ENCODE measurements at regions not wholly inside any gene's neighbourhood (a gene's known extent, or its start where the extent isn't known, plus 50 kb on each side); places are given as distances from the start of the nearest gene placed in this dataset.

DNA sequence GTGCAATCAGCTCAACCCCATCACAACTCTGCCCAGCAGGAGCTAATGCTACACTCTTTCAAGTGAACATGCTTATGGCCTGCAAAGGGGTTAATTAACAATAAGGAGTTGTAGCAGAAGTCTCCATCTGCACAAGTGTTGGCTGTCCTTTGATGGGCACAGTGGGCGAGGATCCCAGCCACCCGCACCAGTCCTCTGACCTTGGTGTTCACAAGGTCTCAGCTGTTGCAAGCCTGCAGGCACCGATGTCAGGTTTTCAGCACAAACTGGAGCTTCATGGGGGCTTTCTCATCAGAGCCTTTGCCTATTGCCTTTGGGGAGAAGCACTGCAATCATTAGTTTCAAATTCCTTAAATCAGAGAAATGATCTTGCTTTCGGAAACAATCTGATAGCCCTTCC is 60.9 kb upstream of the TMEM178A start:
- no peak for TF ChIP-seq POLR2A (IDR thresholded peaks at IDR 0.05)
- TF ChIP-seq, protein P1, sequence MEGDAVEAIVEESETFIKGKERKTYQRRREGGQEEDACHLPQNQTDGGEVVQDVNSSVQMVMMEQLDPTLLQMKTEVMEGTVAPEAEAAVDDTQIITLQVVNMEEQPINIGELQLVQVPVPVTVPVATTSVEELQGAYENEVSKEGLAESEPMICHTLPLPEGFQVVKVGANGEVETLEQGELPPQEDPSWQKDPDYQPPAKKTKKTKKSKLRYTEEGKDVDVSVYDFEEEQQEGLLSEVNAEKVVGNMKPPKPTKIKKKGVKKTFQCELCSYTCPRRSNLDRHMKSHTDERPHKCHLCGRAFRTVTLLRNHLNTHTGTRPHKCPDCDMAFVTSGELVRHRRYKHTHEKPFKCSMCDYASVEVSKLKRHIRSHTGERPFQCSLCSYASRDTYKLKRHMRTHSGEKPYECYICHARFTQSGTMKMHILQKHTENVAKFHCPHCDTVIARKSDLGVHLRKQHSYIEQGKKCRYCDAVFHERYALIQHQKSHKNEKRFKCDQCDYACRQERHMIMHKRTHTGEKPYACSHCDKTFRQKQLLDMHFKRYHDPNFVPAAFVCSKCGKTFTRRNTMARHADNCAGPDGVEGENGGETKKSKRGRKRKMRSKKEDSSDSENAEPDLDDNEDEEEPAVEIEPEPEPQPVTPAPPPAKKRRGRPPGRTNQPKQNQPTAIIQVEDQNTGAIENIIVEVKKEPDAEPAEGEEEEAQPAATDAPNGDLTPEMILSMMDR (IDR thresholded peaks at IDR 0.05): no peak
- H3K4me3 ChIP-seq: no peak overlapping the region
- intact Hi-C loops (cut with DNase I; ENCODE audit: low total_unique reads): no loop called here
- H3K27me3 ChIP-seq: no peaks in the 10 kb centered on the region
- no peaks in the 10 kb centered on the region for H3K4me1 ChIP-seq
- H3K27ac ChIP-seq: no peak overlapping the region
- no peak for DNase-seq
- H3K36me3 ChIP-seq: no peaks in the 10 kb centered on the region
- no peaks in the 10 kb centered on the region for H3K9me3 ChIP-seq

DNA sequence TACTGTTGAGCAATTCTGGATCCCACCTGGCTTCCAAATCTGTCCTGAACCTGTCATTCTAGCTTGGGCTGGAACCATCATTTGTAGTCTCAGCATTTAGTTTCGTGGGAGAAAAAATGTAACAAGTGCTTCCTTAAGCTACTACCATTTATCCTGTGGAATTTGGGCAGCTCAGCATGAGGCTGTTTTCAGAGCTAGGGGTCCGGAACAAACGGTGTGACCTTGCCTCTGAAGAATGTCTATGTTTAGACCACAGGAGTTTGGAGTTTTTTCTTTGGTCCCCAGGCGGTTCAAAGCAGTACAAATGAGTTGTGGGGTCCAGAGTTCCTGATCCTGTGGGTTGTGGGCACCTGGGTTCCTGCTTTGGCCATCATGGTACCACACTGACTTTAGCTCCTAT is 59.1 kb upstream of the TMEM178A start:
- intact Hi-C loops (cut with DNase I; ENCODE audit: low total_unique reads): no loop called here
- Histone ChIP-seq H3K27ac (no peak overlapping the region), H3K9me3 (no peaks in the 10 kb centered on the region), H3K4me1 (no peaks in the 10 kb centered on the region), H3K36me3 (no peaks in the 10 kb centered on the region), H3K27me3 (no peaks in the 10 kb centered on the region), H3K4me3 (no peak overlapping the region)
- DNase-seq: no peak
- TF ChIP-seq, protein P1 (IDR thresholded peaks at IDR 0.05): no peak
- no peak for TF ChIP-seq POLR2A (IDR thresholded peaks at IDR 0.05)

DNA sequence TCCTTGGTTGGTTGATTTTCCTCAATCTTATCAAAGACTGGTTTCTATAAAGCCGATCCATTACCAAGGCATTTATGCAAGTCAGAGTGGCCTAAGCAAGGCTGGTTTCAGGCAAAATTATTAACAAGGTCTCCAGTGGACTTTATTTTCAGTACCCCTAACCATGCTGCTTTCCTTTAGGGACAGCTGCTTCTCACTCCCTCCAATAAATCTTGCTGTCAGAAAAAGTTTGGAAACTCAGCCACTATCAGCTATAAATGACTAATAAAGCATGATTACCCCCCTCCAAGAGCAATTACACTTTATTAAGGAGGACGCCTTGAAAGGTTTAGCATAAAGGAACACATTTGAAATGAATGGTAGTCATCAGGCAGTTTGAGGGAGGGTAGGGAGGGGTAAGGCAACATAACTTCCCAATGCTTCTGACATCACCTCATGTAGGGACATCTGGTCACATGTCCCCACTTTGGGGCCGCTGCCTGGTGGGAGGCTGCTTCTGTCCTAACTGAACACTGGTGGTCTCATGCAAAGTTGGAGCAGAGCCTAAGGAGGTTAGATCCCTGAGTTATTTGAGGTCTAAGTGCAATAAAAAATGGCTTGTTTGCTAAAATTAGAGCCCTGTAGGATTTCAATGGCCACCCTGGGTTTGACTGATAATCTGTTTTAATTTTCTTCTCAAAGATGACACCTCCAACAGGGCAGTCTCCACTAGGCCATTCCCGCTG is 58.0 kb upstream of the TMEM178A start:
- TF ChIP-seq, protein P1 (IDR thresholded peaks at IDR 0.05): no peak
- TF ChIP-seq POLR2A (IDR thresholded peaks at IDR 0.05): no peak
- no peaks in the 10 kb centered on the region for H3K4me1 ChIP-seq
- H3K36me3 ChIP-seq: no peaks in the 10 kb centered on the region
- no peak for DNase-seq
- H3K27me3 ChIP-seq: no peaks in the 10 kb centered on the region
- H3K9me3 ChIP-seq: no peaks in the 10 kb centered on the region
- intact Hi-C loops (cut with DNase I; ENCODE audit: low total_unique reads): no loop called here
- H3K4me3 ChIP-seq: no peak overlapping the region
- H3K27ac ChIP-seq: no peak overlapping the region

DNA sequence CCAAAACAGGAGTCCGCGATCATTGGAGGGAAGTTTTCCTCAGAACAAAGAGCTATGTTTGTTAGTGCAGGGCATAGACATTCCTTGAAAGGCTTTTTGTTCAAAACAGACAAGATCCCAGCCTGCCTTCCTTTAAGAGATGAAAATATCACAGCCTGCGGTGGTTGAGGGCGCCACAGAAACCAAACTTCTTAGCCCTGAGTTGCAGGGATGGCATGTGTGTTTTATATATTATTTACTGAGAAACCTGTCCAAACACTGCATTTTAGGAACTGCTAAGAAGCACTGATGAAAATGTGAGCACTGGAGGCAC is 57.5 kb upstream of the TMEM178A start:
- no peak for DNase-seq
- no peaks in the 10 kb centered on the region for H3K36me3 ChIP-seq
- no peaks in the 10 kb centered on the region for H3K9me3 ChIP-seq
- intact Hi-C loops (cut with DNase I; ENCODE audit: low total_unique reads): no loop called here
- no peak overlapping the region for H3K4me3 ChIP-seq
- H3K4me1 ChIP-seq: no peaks in the 10 kb centered on the region
- H3K27ac ChIP-seq: no peak overlapping the region
- no peaks in the 10 kb centered on the region for H3K27me3 ChIP-seq
- TF ChIP-seq, protein P1 (IDR thresholded peaks at IDR 0.05): no peak
- TF ChIP-seq POLR2A (IDR thresholded peaks at IDR 0.05): no peak

DNA sequence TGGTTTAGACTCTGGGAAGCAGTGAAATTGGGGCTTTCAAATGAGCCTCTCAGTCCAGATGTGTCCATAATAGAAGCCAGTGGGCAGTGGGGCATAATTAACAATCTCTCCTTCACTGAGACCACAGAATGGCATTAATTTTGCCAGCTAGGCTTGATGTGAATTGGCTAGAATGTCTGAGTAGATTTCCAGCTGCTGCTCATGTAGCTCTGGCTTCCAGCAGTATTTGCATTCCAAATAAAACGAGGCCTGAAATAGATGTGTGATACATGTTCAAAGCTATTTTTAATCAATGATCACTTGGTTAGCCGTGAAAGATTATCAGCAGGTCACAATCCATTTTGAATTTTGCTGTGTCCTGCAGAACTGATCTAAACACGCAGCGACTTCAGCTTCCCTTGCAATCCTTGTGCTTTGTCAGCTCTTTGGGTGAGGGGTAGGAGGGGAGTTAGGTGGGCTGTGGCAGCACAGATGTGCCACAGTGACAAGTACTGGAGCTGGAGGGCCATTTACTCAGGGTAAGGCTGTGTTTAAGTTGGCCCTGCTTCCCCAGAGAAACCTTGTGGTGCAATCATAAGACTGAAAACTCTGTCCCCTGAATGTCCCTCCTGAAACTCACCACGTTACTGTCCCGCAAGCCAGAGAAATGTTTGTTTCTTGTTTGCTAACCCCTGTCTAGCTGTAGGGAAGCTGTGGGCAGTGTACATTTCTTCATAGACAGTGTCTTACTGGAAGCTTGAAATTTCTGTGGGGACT is 56.9 kb upstream of the TMEM178A start:
- intact Hi-C loops (cut with DNase I; ENCODE audit: low total_unique reads): no loop called here
- Histone ChIP-seq H3K27me3 (no peaks in the 10 kb centered on the region), H3K4me3 (no peak overlapping the region), H3K9me3 (no peaks in the 10 kb centered on the region), H3K4me1 (no peaks in the 10 kb centered on the region), H3K27ac (no peak overlapping the region), H3K36me3 (no peaks in the 10 kb centered on the region)
- no peak for TF ChIP-seq POLR2A (IDR thresholded peaks at IDR 0.05)
- TF ChIP-seq, protein P1 (IDR thresholded peaks at IDR 0.05): no peak
- DNase-seq: no peak

Data from uterus (tissue), 3 donors.